ENCODE measurements at regions not wholly inside any gene's neighbourhood (a gene's known extent, or its start where the extent isn't known, plus 50 kb on each side); places are given as distances from the start of the nearest gene placed in this dataset.

GRCh38 chr16:55007504-55007903, 76.8 kb downstream of the IRX5 start:
- H3K4me3 Mint-ChIP-seq, result no peak overlapping the region
- H3K4me1 Mint-ChIP-seq (ENCODE audit: low read depth), result no peaks in the 10 kb centered on the region
- H3K9me3 Mint-ChIP-seq, result no peaks in the 10 kb centered on the region
- no peaks in the 10 kb centered on the region for H3K27me3 Mint-ChIP-seq
- intact Hi-C loops (cut with micrococcal nuclease), result no loop called here
- H3K36me3 Mint-ChIP-seq (ENCODE audit: low read depth), result no peaks in the 10 kb centered on the region
- H3K27ac Mint-ChIP-seq, result no peak overlapping the region

GRCh38 chr16:55008836-55009510, 78.3 kb downstream of the IRX5 start:
- Mint-ChIP-seq H3K9me3 (no peaks in the 10 kb centered on the region), H3K27ac (no peak overlapping the region), H3K27me3 (no peaks in the 10 kb centered on the region), H3K36me3 (ENCODE audit: low read depth) (no peaks in the 10 kb centered on the region), H3K4me3 (no peak overlapping the region), H3K4me1 (ENCODE audit: low read depth) (no peaks in the 10 kb centered on the region)
- intact Hi-C loops (cut with micrococcal nuclease), result no loop called here

- H3K4me3 Mint-ChIP-seq, result no peak overlapping the region
- H3K4me1 Mint-ChIP-seq (ENCODE audit: low read depth), result no peaks in the 10 kb centered on the region
- H3K36me3 Mint-ChIP-seq (ENCODE audit: low read depth), result no peaks in the 10 kb centered on the region
- H3K27me3 Mint-ChIP-seq, result no peaks in the 10 kb centered on the region
- H3K27ac Mint-ChIP-seq, result no peak overlapping the region
- H3K9me3 Mint-ChIP-seq, result no peaks in the 10 kb centered on the region
- intact Hi-C loops (cut with micrococcal nuclease), result no loop called here
These were observed 78.9 kb downstream of the IRX5 start for GRCh38 chr16:55009581-55009980.

- H3K9me3 Mint-ChIP-seq, result no peaks in the 10 kb centered on the region
- no peak overlapping the region for H3K4me3 Mint-ChIP-seq
- H3K36me3 Mint-ChIP-seq (ENCODE audit: low read depth), result no peaks in the 10 kb centered on the region
- H3K27me3 Mint-ChIP-seq, result no peaks in the 10 kb centered on the region
- intact Hi-C loops (cut with micrococcal nuclease), result no loop called here
- no peaks in the 10 kb centered on the region for H3K4me1 Mint-ChIP-seq (ENCODE audit: low read depth)
- no peak overlapping the region for H3K27ac Mint-ChIP-seq
These were observed 80.0 kb downstream of the IRX5 start for GRCh38 chr16:55010492-55011160.

- H3K36me3 Mint-ChIP-seq (ENCODE audit: low read depth), result no peaks in the 10 kb centered on the region
- no peak overlapping the region for H3K27ac Mint-ChIP-seq
- intact Hi-C loops (cut with micrococcal nuclease), result no loop called here
- no peaks in the 10 kb centered on the region for H3K9me3 Mint-ChIP-seq
- no peak overlapping the region for H3K4me3 Mint-ChIP-seq
- H3K27me3 Mint-ChIP-seq, result no peaks in the 10 kb centered on the region
- no peaks in the 10 kb centered on the region for H3K4me1 Mint-ChIP-seq (ENCODE audit: low read depth)
These were observed 81.7 kb downstream of the IRX5 start for GRCh38 chr16:55012362-55012761.

- Mint-ChIP-seq H3K27ac (no peak overlapping the region), H3K4me3 (no peak overlapping the region), H3K27me3 (no peaks in the 10 kb centered on the region), H3K4me1 (ENCODE audit: low read depth) (no peaks in the 10 kb centered on the region), H3K36me3 (ENCODE audit: low read depth) (no peaks in the 10 kb centered on the region), H3K9me3 (no peaks in the 10 kb centered on the region)
- intact Hi-C loops (cut with micrococcal nuclease), result no loop called here
These were observed 82.1 kb downstream of the IRX5 start for GRCh38 chr16:55012793-55013192.

GRCh38 chr16:55014022-55014421, 83.4 kb downstream of the IRX5 start:
- Mint-ChIP-seq H3K4me1 (ENCODE audit: low read depth) (no peaks in the 10 kb centered on the region), H3K36me3 (ENCODE audit: low read depth) (no peaks in the 10 kb centered on the region), H3K9me3 (no peaks in the 10 kb centered on the region), H3K4me3 (no peak overlapping the region), H3K27ac (no peak overlapping the region), H3K27me3 (no peaks in the 10 kb centered on the region)
- intact Hi-C loops (cut with micrococcal nuclease), result no loop called here

- intact Hi-C loops (cut with micrococcal nuclease), result no loop called here
- Mint-ChIP-seq H3K4me1 (ENCODE audit: low read depth) (no peaks in the 10 kb centered on the region), H3K9me3 (peaks cover 12% of the 10 kb centered on the region), H3K4me3 (no peak overlapping the region), H3K36me3 (ENCODE audit: low read depth) (no peaks in the 10 kb centered on the region), H3K27ac (no peak overlapping the region), H3K27me3 (no peaks in the 10 kb centered on the region)
These were observed 84.7 kb downstream of the IRX5 start for GRCh38 chr16:55015181-55015913.

GRCh38 chr16:55016515-55016914, 85.8 kb downstream of the IRX5 start:
- Mint-ChIP-seq H3K27ac (no peak overlapping the region), H3K9me3 (peaks cover 12% of the 10 kb centered on the region), H3K4me1 (ENCODE audit: low read depth) (no peaks in the 10 kb centered on the region), H3K36me3 (ENCODE audit: low read depth) (no peaks in the 10 kb centered on the region), H3K27me3 (no peaks in the 10 kb centered on the region), H3K4me3 (no peak overlapping the region)
- intact Hi-C loops (cut with micrococcal nuclease), result no loop called here

- H3K27me3 Mint-ChIP-seq, result peaks cover 1% of the 10 kb centered on the region
- H3K9me3 Mint-ChIP-seq, result peaks cover 12% of the 10 kb centered on the region
- H3K4me1 Mint-ChIP-seq (ENCODE audit: low read depth), result no peaks in the 10 kb centered on the region
- intact Hi-C loops (cut with micrococcal nuclease), result no loop called here
- no peak overlapping the region for H3K4me3 Mint-ChIP-seq
- no peak overlapping the region for H3K27ac Mint-ChIP-seq
- H3K36me3 Mint-ChIP-seq (ENCODE audit: low read depth), result no peaks in the 10 kb centered on the region
These were observed 86.7 kb downstream of the IRX5 start for GRCh38 chr16:55017321-55017720.

- Mint-ChIP-seq H3K9me3 (peaks cover 12% of the 10 kb centered on the region), H3K4me1 (ENCODE audit: low read depth) (no peaks in the 10 kb centered on the region), H3K27ac (no peak overlapping the region), H3K4me3 (no peak overlapping the region), H3K36me3 (ENCODE audit: low read depth) (no peaks in the 10 kb centered on the region), H3K27me3 (peaks cover 2% of the 10 kb centered on the region)
- intact Hi-C loops (cut with micrococcal nuclease), result no loop called here
These were observed 88.2 kb downstream of the IRX5 start for GRCh38 chr16:55018881-55019280.

- peaks cover 3% of the 10 kb centered on the region for H3K27me3 Mint-ChIP-seq
- H3K36me3 Mint-ChIP-seq (ENCODE audit: low read depth), result no peaks in the 10 kb centered on the region
- intact Hi-C loops (cut with micrococcal nuclease), result no loop called here
- peaks cover 12% of the 10 kb centered on the region for H3K9me3 Mint-ChIP-seq
- no peak overlapping the region for H3K27ac Mint-ChIP-seq
- no peak overlapping the region for H3K4me3 Mint-ChIP-seq
- no peaks in the 10 kb centered on the region for H3K4me1 Mint-ChIP-seq (ENCODE audit: low read depth)
These were observed 88.9 kb downstream of the IRX5 start for GRCh38 chr16:55019419-55020131.

- peaks cover 12% of the 10 kb centered on the region for H3K9me3 Mint-ChIP-seq
- H3K36me3 Mint-ChIP-seq (ENCODE audit: low read depth), result no peaks in the 10 kb centered on the region
- no peaks in the 10 kb centered on the region for H3K4me1 Mint-ChIP-seq (ENCODE audit: low read depth)
- peaks cover 7% of the 10 kb centered on the region for H3K27me3 Mint-ChIP-seq
- intact Hi-C loops (cut with micrococcal nuclease), result no loop called here
- H3K4me3 Mint-ChIP-seq, result no peak overlapping the region
- H3K27ac Mint-ChIP-seq, result no peak overlapping the region
These were observed 91.2 kb downstream of the IRX5 start for GRCh38 chr16:55021595-55022475.
